Spleen (tissue), 11 donors: ENCODE measurements at regions not wholly inside any gene's neighbourhood (a gene's known extent, or its start where the extent isn't known, plus 50 kb on each side); places are given as distances from the start of the nearest gene placed in this dataset.
"Not testable (repeated sequence)": the region's sequence is repeated elsewhere in the genome, so short reads cannot be mapped to it uniquely, and the experiment has no call there.

Experiments used
- DNase-seq: peaks from one replicate; pipeline ENCODE4 v3.0.0-alpha.2; 2020
- H3K27ac ChIP-seq, 8 donors: fragments of 200-600 bp; sonication (generic) in 7 of 8; 1 replicate in 4 of 8; 2 replicates in 4 of 8; pipeline versions ENCODE4 v1.5.0 to v1.8.0; 2016 to 2021; ENCODE audit warnings: inconsistent platforms in 4 of 8, mild to moderate bottlenecking in 4 of 8, moderate library complexity in 1 of 8
- H3K27me3 ChIP-seq, 7 donors: fragments of 200-600 bp; sonication (generic) in 6 of 7; replicated peaks in 1 of 7; 1 replicate in 4 of 7; 2 replicates in 3 of 7; pipeline versions ENCODE4 v1.5.0 to v1.8.0; 2016 to 2021; ENCODE audit warnings: inconsistent platforms in 3 of 7, mild to moderate bottlenecking in 1 of 7
- H3K36me3 ChIP-seq, 6 donors: fragments of 200-600 bp; sonication (generic) in 5 of 6; 1 replicate in 4 of 6; 2 replicates in 2 of 6; pipeline versions ENCODE4 v1.5.0 to v1.8.0; 2016 to 2021; ENCODE audit warnings: inconsistent platforms in 2 of 6
- H3K4me1 ChIP-seq, 6 donors: fragments of 200-600 bp; sonication (generic) in 5 of 6; 1 replicate in 3 of 6; 2 replicates in 3 of 6; pipeline versions ENCODE4 v1.5.0 to v1.8.0; 2016 to 2021; ENCODE audit warnings: inconsistent platforms in 3 of 6
- H3K4me3 ChIP-seq, 8 donors: fragments of 200-600 bp; sonication (generic) in 7 of 8; 1 replicate in 4 of 8; 2 replicates in 4 of 8; pipeline versions ENCODE4 v1.5.0 to v1.8.0; 2016 to 2021; ENCODE audit warnings: inconsistent platforms in 4 of 8, mild to moderate bottlenecking in 4 of 8, moderate library complexity in 2 of 8
- H3K9me3 ChIP-seq, 8 donors: fragments of 200-600 bp; sonication (generic) in 7 of 8; 1 replicate in 4 of 8; 2 replicates in 4 of 8; pipeline versions ENCODE4 v1.5.0 to v1.8.0; 2016 to 2021; ENCODE audit warnings: inconsistent platforms in 4 of 8
- CTCF ChIP-seq, 11 experiments: fragments of 200-600 bp in 7 of 11; fragments of 450-650 bp in 4 of 11; sonication (generic) in 4 of 11; IDR thresholded peaks in 8 of 11; conservative IDR thresholded peaks in 3 of 11; 1 replicate in 7 of 11; 2 replicates in 4 of 11; pipeline versions ENCODE4 v1.4.0 to v1.8.0; 2016 to 2021; ENCODE audit warnings: antibody characterized with exemption in 11 of 11, inconsistent platforms in 4 of 11, mild to moderate bottlenecking in 1 of 11
- POLR2AphosphoS5 ChIP-seq, 3 donors: sonication (generic); formaldehyde crosslinking; IDR thresholded peaks; one replicate each; pipeline ENCODE4 v1.5.1; 2017; ENCODE audit warnings: antibody characterized with exemption in 3 of 3
- WGBS, 5 donors: extraction: QIAGEN DNeasy Blood & Tissue Kit in 3 of 5; methylation state at CpG; one replicate each; pipeline versions ENCODE4 v1.1.5 to v1.1.7; 2013 to 2018; 5-methylcytosine and 5-hydroxymethylcytosine counted together
- intact Hi-C: fragments of 100-400 bp; cut with DNase I; formaldehyde crosslinking; loops from one replicate; pipeline ENCODE4 v1.15.0; 2023; ENCODE audit warnings: low total_unique reads
- donor health status: healthy with polysubstance abuse.
- donor health status: DM: no; HTN: no; CAD: no; lungs with moderate emphysema.
- donor health status: DM: no; HTN: no; CAD: no.
- donor health status: Bipolar disorder and iron deficiency.
- donor health status: healthy.
- donor health status: DM: no; HTN: no; CAD: no.
- donor health status: DM: yes; HTN: yes; CAD: no.

- Histone ChIP-seq H3K27ac (peak overlapping the region in 4 of 8 donors; percentile 69 to 86 (median 70)), H3K4me3 (peak overlapping the region in 3 of 8 donors; percentile 17 to 59 (median 25))
- 33 to 68% (median 61%) methylated on average over 3 to 23 of the region's 54 CpGs; no CpG with 5 or more reads in 1 of the 5 donors for WGBS, 5 donors
- DNase-seq, H3K36me3 ChIP-seq, H3K4me1 ChIP-seq, H3K27me3 ChIP-seq, intact Hi-C loops, H3K9me3 ChIP-seq: not testable (repeated sequence)
- peak in 6 of 11 experiments; percentile 15 to 35 (median 21) for TF ChIP-seq CTCF (IDR thresholded peaks at IDR 0.05 in 8 of 11, conservative IDR thresholded peaks at IDR 0.05 in 3 of 11)
These were observed 152.9 kb downstream of the TMEM121 start for GRCh38 chr14:105678996-105679958.

- not testable (repeated sequence) for H3K36me3 ChIP-seq, H3K9me3 ChIP-seq, H3K27me3 ChIP-seq
- intact Hi-C loops: loop anchor here (10.0 kb wide), 1 partner anchor 255 kb away; no protein-coding TSS in a partner anchor
- Histone ChIP-seq H3K27ac (peak overlapping the region in 4 of 8 donors; percentile 69 to 86 (median 70)), H3K4me1 (peaks cover 0 to 12% (median 3%) of the 10 kb centered on the region in 6 donors), H3K4me3 (peak overlapping the region in 3 of 8 donors; percentile 17 to 59 (median 25))
- 4 to 22% (median 10%) methylated on average over 4 to 23 of the region's 51 CpGs; no CpG with 5 or more reads in 1 of the 5 donors for WGBS, 5 donors
- TF ChIP-seq CTCF (IDR thresholded peaks at IDR 0.05 in 8 of 11, conservative IDR thresholded peaks at IDR 0.05 in 3 of 11): peak in 4 of 11 experiments; percentile 24 to 42 (median 30)
- peak; percentile 87 for DNase-seq
These were observed 153.8 kb downstream of the TMEM121 start for GRCh38 chr14:105679959-105680735.

GRCh38 chr14:105680736-105681098, 154.3 kb downstream of the TMEM121 start:
- Histone ChIP-seq H3K4me1 (peaks cover 0 to 13% (median 3%) of the 10 kb centered on the region in 6 donors), H3K4me3 (peak overlapping the region in 1 of 8 donors; percentile 33), H3K27ac (peak overlapping the region in 3 of 8 donors; percentile 74 to 83 (median 74))
- H3K27me3 ChIP-seq, H3K9me3 ChIP-seq, DNase-seq, H3K36me3 ChIP-seq: not testable (repeated sequence)
- peak in 1 of 3 donors; percentile 16 for TF ChIP-seq POLR2AphosphoS5 (IDR thresholded peaks at IDR 0.05)
- intact Hi-C loops: loop anchor here (10.0 kb wide), 1 partner anchor 254 kb away; no protein-coding TSS in a partner anchor
- WGBS, 5 donors: 12 to 30% (median 26%) methylated on average over 3 to 8 of the region's 14 CpGs; no CpG with 5 or more reads in 2 of the 5 donors

GRCh38 chr14:105681606-105682185, 155.3 kb downstream of the TMEM121 start:
- Histone ChIP-seq H3K27ac (peak overlapping the region in 5 of 8 donors; percentile 54 to 83 (median 74)), H3K4me1 (peaks cover 0 to 13% (median 3%) of the 10 kb centered on the region in 6 donors)
- peak in 3 of 11 experiments; percentile 10 to 25 (median 20) for TF ChIP-seq CTCF (IDR thresholded peaks at IDR 0.05 in 8 of 11, conservative IDR thresholded peaks at IDR 0.05 in 3 of 11)
- not testable (repeated sequence) for H3K36me3 ChIP-seq, H3K9me3 ChIP-seq, DNase-seq, H3K27me3 ChIP-seq, H3K4me3 ChIP-seq
- 31 to 46% (median 43%) methylated on average over 12 to 16 of the region's 26 CpGs for WGBS, 5 donors
- intact Hi-C loops: loop anchor here (10.0 kb wide), 1 partner anchor 253 kb away; no protein-coding TSS in a partner anchor

GRCh38 chr14:105682442-105682841, 156.1 kb downstream of the TMEM121 start:
- DNase-seq, H3K27me3 ChIP-seq: not testable (repeated sequence)
- 61 to 92% (median 80%) methylated on average over 2 to 7 of the region's 15 CpGs; no CpG with 5 or more reads in 2 of the 5 donors for WGBS, 5 donors

More at GRCh38 chr14:105682442-105682841, 156.1 kb downstream of the TMEM121 start:
- H3K4me1 ChIP-seq: peaks cover 0 to 13% (median 3%) of the 10 kb centered on the region in 6 donors
- not testable (repeated sequence) for H3K36me3 ChIP-seq, H3K9me3 ChIP-seq, H3K4me3 ChIP-seq
- intact Hi-C loops: loop anchor here (10.0 kb wide), 1 partner anchor 252 kb away; no protein-coding TSS in a partner anchor
- peak overlapping the region in 6 of 8 donors; percentile 33 to 90 (median 68) for H3K27ac ChIP-seq
